ENCODE measurements at regions not wholly inside any gene's neighbourhood (a gene's known extent, or its start where the extent isn't known, plus 50 kb on each side); places are given as distances from the start of the nearest gene placed in this dataset.
"Not testable (repeated sequence)": the region's sequence is repeated elsewhere in the genome, so short reads cannot be mapped to it uniquely, and the experiment has no call there.

GRCh38 chr1:60841116-60842046, 241.0 kb upstream of the NFIA start (continued):
- TF ChIP-seq, protein P1, sequence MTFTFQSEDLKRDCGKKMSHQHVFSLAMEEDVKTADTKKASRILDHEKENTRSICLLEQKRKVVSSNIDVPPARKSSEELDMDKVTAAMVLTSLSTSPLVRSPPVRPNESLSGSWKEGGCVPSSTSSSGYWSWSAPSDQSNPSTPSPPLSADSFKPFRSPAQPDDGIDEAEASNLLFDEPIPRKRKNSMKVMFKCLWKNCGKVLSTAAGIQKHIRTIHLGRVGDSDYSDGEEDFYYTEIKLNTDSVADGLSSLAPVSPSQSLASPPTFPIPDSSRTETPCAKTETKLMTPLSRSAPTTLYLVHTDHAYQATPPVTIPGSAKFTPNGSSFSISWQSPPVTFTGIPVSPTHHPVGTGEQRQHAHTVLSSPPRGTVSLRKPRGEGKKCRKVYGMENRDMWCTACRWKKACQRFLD (tag by site-specific recombination; IDR thresholded peaks at IDR 0.05) = no peak

GRCh38 chr1:60840476-60840875, 241.9 kb upstream of the NFIA start:
- H3K36me3 ChIP-seq (ENCODE audit: control insufficient read depth in 2 of 2, insufficient read depth in 1 of 2, low read length in 2 of 2); POLR2A ChIA-PET; H3K27ac ChIP-seq (ENCODE audit: extremely low read depth, low read depth, low read length); H3K4me1 ChIP-seq (ENCODE audit: control insufficient read depth, insufficient read depth, low read length); H3K9me3 ChIP-seq (ENCODE audit: control insufficient read depth, insufficient read depth, low read depth, low read length); H3K4me3 ChIP-seq (ENCODE audit: low read depth, low read length): not testable (repeated sequence)
- TF ChIP-seq ZNF146 (tag by site-specific recombination; IDR thresholded peaks at IDR 0.05) = peak; percentile 50
- CTCF ChIA-PET = interaction anchor here (0.6 kb wide), 1 partner anchor 26 kb away, joined by 4 read pairs; no protein-coding TSS in a partner anchor

DNA sequence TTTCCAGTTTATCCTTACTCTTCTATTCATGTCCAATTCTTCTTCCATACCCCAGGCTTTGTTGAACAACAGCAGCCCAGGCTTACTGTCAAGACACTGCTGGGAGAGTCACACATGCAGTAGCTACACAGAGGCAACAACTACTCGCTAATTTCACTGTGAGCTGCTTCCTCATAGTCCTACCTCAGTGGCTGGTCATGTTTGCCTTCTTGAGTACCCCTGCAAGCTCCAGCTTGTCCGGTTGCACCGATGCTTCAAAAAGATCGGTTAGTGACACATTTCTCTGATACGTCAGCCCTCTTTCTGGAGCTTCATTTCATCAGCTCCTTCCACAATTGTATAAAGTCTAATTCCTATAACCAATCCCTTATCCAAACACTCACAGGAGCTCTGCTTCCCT, 246.7 kb upstream of the NFIA start:
- 0 out of 2 replicates have a peak, but pooled peaks have one; percentile 9 for TF ChIP-seq OSR2 (tag by site-specific recombination; IDR thresholded peaks at IDR 0.05)
- TF ChIP-seq ZNF585B (tag by site-specific recombination; IDR thresholded peaks at IDR 0.05) = no peak
- no peak for TF ChIP-seq SP7 (tag by site-specific recombination; IDR thresholded peaks at IDR 0.05)
- Histone ChIP-seq H3K36me3 (ENCODE audit: control insufficient read depth in 2 of 2, insufficient read depth in 1 of 2, low read length in 2 of 2) (no peaks in the 10 kb centered on the region), H3K4me3 (ENCODE audit: low read depth, low read length) (no peak overlapping the region), H3K9me3 (ENCODE audit: control insufficient read depth, insufficient read depth, low read depth, low read length) (no peaks in the 10 kb centered on the region), H3K4me1 (ENCODE audit: control insufficient read depth, insufficient read depth, low read length) (no peaks in the 10 kb centered on the region), H3K27ac (ENCODE audit: extremely low read depth, low read depth, low read length) (no peak overlapping the region)
- CTCF ChIA-PET = interaction anchor here (1.1 kb wide), 1 partner anchor 13 kb away, joined by 4 read pairs; no protein-coding TSS in a partner anchor
- POLR2A ChIA-PET = no interaction called here

GRCh38 chr1:60833173-60833572, 249.2 kb upstream of the NFIA start:
- ChIA-PET POLR2A (no interaction called here), CTCF (interaction anchor here (0.6 kb wide), 2 partner anchors 213 to 859 kb away, joined by 3 read pairs; no protein-coding TSS in a partner anchor)
- TF ChIP-seq ZNF610 (tag by site-specific recombination; IDR thresholded peaks at IDR 0.05; ENCODE audit: borderline replicate concordance) (no peak), MYNN (tag by site-specific recombination; IDR thresholded peaks at IDR 0.05; ENCODE audit: borderline replicate concordance) (no peak), ZNF223 (tag by site-specific recombination; IDR thresholded peaks at IDR 0.05) (no peak)
- Histone ChIP-seq H3K9me3 (ENCODE audit: control insufficient read depth, insufficient read depth, low read depth, low read length) (no peaks in the 10 kb centered on the region), H3K36me3 (ENCODE audit: control insufficient read depth in 2 of 2, insufficient read depth in 1 of 2, low read length in 2 of 2) (no peaks in the 10 kb centered on the region), H3K27ac (ENCODE audit: extremely low read depth, low read depth, low read length) (no peak overlapping the region), H3K4me3 (ENCODE audit: low read depth, low read length) (no peak overlapping the region), H3K4me1 (ENCODE audit: control insufficient read depth, insufficient read depth, low read length) (no peaks in the 10 kb centered on the region)

GRCh38 chr1:60832367-60832766, 250.0 kb upstream of the NFIA start:
- ChIA-PET CTCF (no interaction called here), POLR2A (no interaction called here)
- Histone ChIP-seq H3K4me3 (ENCODE audit: low read depth, low read length) (no peak overlapping the region), H3K27ac (ENCODE audit: extremely low read depth, low read depth, low read length) (no peak overlapping the region), H3K9me3 (ENCODE audit: control insufficient read depth, insufficient read depth, low read depth, low read length) (no peaks in the 10 kb centered on the region), H3K4me1 (ENCODE audit: control insufficient read depth, insufficient read depth, low read length) (no peaks in the 10 kb centered on the region), H3K36me3 (ENCODE audit: control insufficient read depth in 2 of 2, insufficient read depth in 1 of 2, low read length in 2 of 2) (no peaks in the 10 kb centered on the region)
- TF ChIP-seq, protein P1 (tag by site-specific recombination; IDR thresholded peaks at IDR 0.05) = no peak
- no peak for TF ChIP-seq ZNF132 (tag by site-specific recombination; IDR thresholded peaks at IDR 0.05; ENCODE audit: borderline replicate concordance)
- no peak for TF ChIP-seq GLI2 (tag by site-specific recombination; IDR thresholded peaks at IDR 0.05; ENCODE audit: borderline replicate concordance, low read depth)
- no peak for TF ChIP-seq ZNF362 (tag by site-specific recombination; IDR thresholded peaks at IDR 0.05)
- TF ChIP-seq, protein P2, sequence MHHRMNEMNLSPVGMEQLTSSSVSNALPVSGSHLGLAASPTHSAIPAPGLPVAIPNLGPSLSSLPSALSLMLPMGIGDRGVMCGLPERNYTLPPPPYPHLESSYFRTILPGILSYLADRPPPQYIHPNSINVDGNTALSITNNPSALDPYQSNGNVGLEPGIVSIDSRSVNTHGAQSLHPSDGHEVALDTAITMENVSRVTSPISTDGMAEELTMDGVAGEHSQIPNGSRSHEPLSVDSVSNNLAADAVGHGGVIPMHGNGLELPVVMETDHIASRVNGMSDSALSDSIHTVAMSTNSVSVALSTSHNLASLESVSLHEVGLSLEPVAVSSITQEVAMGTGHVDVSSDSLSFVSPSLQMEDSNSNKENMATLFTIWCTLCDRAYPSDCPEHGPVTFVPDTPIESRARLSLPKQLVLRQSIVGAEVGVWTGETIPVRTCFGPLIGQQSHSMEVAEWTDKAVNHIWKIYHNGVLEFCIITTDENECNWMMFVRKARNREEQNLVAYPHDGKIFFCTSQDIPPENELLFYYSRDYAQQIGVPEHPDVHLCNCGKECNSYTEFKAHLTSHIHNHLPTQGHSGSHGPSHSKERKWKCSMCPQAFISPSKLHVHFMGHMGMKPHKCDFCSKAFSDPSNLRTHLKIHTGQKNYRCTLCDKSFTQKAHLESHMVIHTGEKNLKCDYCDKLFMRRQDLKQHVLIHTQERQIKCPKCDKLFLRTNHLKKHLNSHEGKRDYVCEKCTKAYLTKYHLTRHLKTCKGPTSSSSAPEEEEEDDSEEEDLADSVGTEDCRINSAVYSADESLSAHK (tag by site-specific recombination; IDR thresholded peaks at IDR 0.05) = no peak
- no peak for TF ChIP-seq ZNF670 (tag by site-specific recombination; IDR thresholded peaks at IDR 0.05; ENCODE audit: low read depth)
- no peak for TF ChIP-seq ZBTB1 (tag by site-specific recombination; IDR thresholded peaks at IDR 0.05)
- no peak for TF ChIP-seq ZNF514 (tag by site-specific recombination; IDR thresholded peaks at IDR 0.05)

All from HEK293 (cell line).